ENCODE measurements at regions not wholly inside any gene's neighbourhood (a gene's known extent, or its start where the extent isn't known, plus 50 kb on each side); places are given as distances from the start of the nearest gene placed in this dataset.

GRCh38 chr6:105553171-105553570 lies 150.3 kb upstream of the PREP start:
- Histone ChIP-seq H3K36me3 (ENCODE audit: control insufficient read depth, insufficient read depth, low read length) (no peaks in the 10 kb centered on the region), H3K9me3 (ENCODE audit: control insufficient read depth, low read depth, low read length) (no peaks in the 10 kb centered on the region), H3K4me1 (ENCODE audit: control insufficient read depth, insufficient read depth, low read length) (peaks cover 15% of the 10 kb centered on the region), H3K4me3 (ENCODE audit: low read length) (no peak overlapping the region), H3K27ac (ENCODE audit: low read length) (peak overlapping the region; percentile 77), H3K27me3 (ENCODE audit: control insufficient read depth, insufficient read depth, low read length) (no peaks in the 10 kb centered on the region)
- no CpG with 5 or more reads among the region's 6 CpGs for WGBS (ENCODE audit: insufficient coverage, low lambda C conversion rate)
- peak; percentile 42 to 77 for DNase-seq

- no peaks in the 10 kb centered on the region for H3K9me3 ChIP-seq (ENCODE audit: control insufficient read depth, low read depth, low read length)
- H3K27me3 ChIP-seq (ENCODE audit: control insufficient read depth, insufficient read depth, low read length) = no peaks in the 10 kb centered on the region
- WGBS (ENCODE audit: insufficient coverage, low lambda C conversion rate) = no CpG with 5 or more reads among the region's 5 CpGs
- no peak overlapping the region for H3K27ac ChIP-seq (ENCODE audit: low read length)
- H3K36me3 ChIP-seq (ENCODE audit: control insufficient read depth, insufficient read depth, low read length) = no peaks in the 10 kb centered on the region
- H3K4me3 ChIP-seq (ENCODE audit: low read length) = no peak overlapping the region
- no peak for DNase-seq
- H3K4me1 ChIP-seq (ENCODE audit: control insufficient read depth, insufficient read depth, low read length) = peaks cover 21% of the 10 kb centered on the region
These were observed 148.2 kb upstream of the PREP start for GRCh38 chr6:105550955-105551620.

GRCh38 chr6:105546754-105547153 lies 143.9 kb upstream of the PREP start:
- H3K36me3 ChIP-seq (ENCODE audit: control insufficient read depth, insufficient read depth, low read length) = no peaks in the 10 kb centered on the region
- H3K27me3 ChIP-seq (ENCODE audit: control insufficient read depth, insufficient read depth, low read length) = no peaks in the 10 kb centered on the region
- H3K9me3 ChIP-seq (ENCODE audit: control insufficient read depth, low read depth, low read length) = no peaks in the 10 kb centered on the region
- peaks cover 13% of the 10 kb centered on the region for H3K4me1 ChIP-seq (ENCODE audit: control insufficient read depth, insufficient read depth, low read length)
- no peak for DNase-seq
- peak overlapping the region; percentile 84 for H3K27ac ChIP-seq (ENCODE audit: low read length)
- WGBS (ENCODE audit: insufficient coverage, low lambda C conversion rate) = no CpG with 5 or more reads among the region's 2 CpGs
- no peak overlapping the region for H3K4me3 ChIP-seq (ENCODE audit: low read length)

GRCh38 chr6:105545947-105546731 lies 143.3 kb upstream of the PREP start:
- WGBS (ENCODE audit: insufficient coverage, low lambda C conversion rate) = 68% methylated on average over 3 of the region's 11 CpGs
- H3K27me3 ChIP-seq (ENCODE audit: control insufficient read depth, insufficient read depth, low read length) = no peaks in the 10 kb centered on the region
- no peak overlapping the region for H3K4me3 ChIP-seq (ENCODE audit: low read length)
- no peaks in the 10 kb centered on the region for H3K36me3 ChIP-seq (ENCODE audit: control insufficient read depth, insufficient read depth, low read length)
- H3K9me3 ChIP-seq (ENCODE audit: control insufficient read depth, low read depth, low read length) = no peaks in the 10 kb centered on the region
- peaks cover 13% of the 10 kb centered on the region for H3K4me1 ChIP-seq (ENCODE audit: control insufficient read depth, insufficient read depth, low read length)
- peak; percentile 84 to 92 for DNase-seq
- H3K27ac ChIP-seq (ENCODE audit: low read length) = peak overlapping the region; percentile 84

GRCh38 chr6:105545228-105545920 lies 142.5 kb upstream of the PREP start:
- H3K9me3 ChIP-seq (ENCODE audit: control insufficient read depth, low read depth, low read length) = no peaks in the 10 kb centered on the region
- no peak for DNase-seq
- 100% methylated on average over 1 of the region's 4 CpGs for WGBS (ENCODE audit: insufficient coverage, low lambda C conversion rate)
- peaks cover 13% of the 10 kb centered on the region for H3K4me1 ChIP-seq (ENCODE audit: control insufficient read depth, insufficient read depth, low read length)
- H3K27me3 ChIP-seq (ENCODE audit: control insufficient read depth, insufficient read depth, low read length) = no peaks in the 10 kb centered on the region
- H3K27ac ChIP-seq (ENCODE audit: low read length) = peak overlapping the region; percentile 84
- H3K4me3 ChIP-seq (ENCODE audit: low read length) = no peak overlapping the region
- no peaks in the 10 kb centered on the region for H3K36me3 ChIP-seq (ENCODE audit: control insufficient read depth, insufficient read depth, low read length)

- H3K36me3 ChIP-seq (ENCODE audit: control insufficient read depth, insufficient read depth, low read length) = no peaks in the 10 kb centered on the region
- H3K4me3 ChIP-seq (ENCODE audit: low read length) = no peak overlapping the region
- WGBS (ENCODE audit: insufficient coverage, low lambda C conversion rate) = 100% methylated on average over 2 of the region's 5 CpGs
- H3K4me1 ChIP-seq (ENCODE audit: control insufficient read depth, insufficient read depth, low read length) = no peaks in the 10 kb centered on the region
- H3K9me3 ChIP-seq (ENCODE audit: control insufficient read depth, low read depth, low read length) = no peaks in the 10 kb centered on the region
- H3K27me3 ChIP-seq (ENCODE audit: control insufficient read depth, insufficient read depth, low read length) = no peaks in the 10 kb centered on the region
- no peak for DNase-seq
- no peak overlapping the region for H3K27ac ChIP-seq (ENCODE audit: low read length)
These were observed 137.0 kb upstream of the PREP start for GRCh38 chr6:105539911-105540310.

GRCh38 chr6:105537981-105538578 lies 135.2 kb upstream of the PREP start:
- Histone ChIP-seq H3K27me3 (ENCODE audit: control insufficient read depth, insufficient read depth, low read length) (no peaks in the 10 kb centered on the region), H3K4me3 (ENCODE audit: low read length) (no peak overlapping the region), H3K9me3 (ENCODE audit: control insufficient read depth, low read depth, low read length) (no peaks in the 10 kb centered on the region), H3K4me1 (ENCODE audit: control insufficient read depth, insufficient read depth, low read length) (no peaks in the 10 kb centered on the region), H3K36me3 (ENCODE audit: control insufficient read depth, insufficient read depth, low read length) (no peaks in the 10 kb centered on the region), H3K27ac (ENCODE audit: low read length) (no peak overlapping the region)
- 100% methylated on average over 1 of the region's 2 CpGs for WGBS (ENCODE audit: insufficient coverage, low lambda C conversion rate)
- DNase-seq = no peak

- no peak for DNase-seq
- H3K27me3 ChIP-seq (ENCODE audit: control insufficient read depth, insufficient read depth, low read length) = no peaks in the 10 kb centered on the region
- H3K4me3 ChIP-seq (ENCODE audit: low read length) = no peak overlapping the region
- no peak overlapping the region for H3K27ac ChIP-seq (ENCODE audit: low read length)
- WGBS (ENCODE audit: insufficient coverage, low lambda C conversion rate) = no CpG with 5 or more reads among the region's 3 CpGs
- H3K9me3 ChIP-seq (ENCODE audit: control insufficient read depth, low read depth, low read length) = no peaks in the 10 kb centered on the region
- no peaks in the 10 kb centered on the region for H3K36me3 ChIP-seq (ENCODE audit: control insufficient read depth, insufficient read depth, low read length)
- no peaks in the 10 kb centered on the region for H3K4me1 ChIP-seq (ENCODE audit: control insufficient read depth, insufficient read depth, low read length)
These were observed 134.1 kb upstream of the PREP start for GRCh38 chr6:105536961-105537360.

- no peak overlapping the region for H3K27ac ChIP-seq (ENCODE audit: low read length)
- H3K27me3 ChIP-seq (ENCODE audit: control insufficient read depth, insufficient read depth, low read length) = no peaks in the 10 kb centered on the region
- no peaks in the 10 kb centered on the region for H3K36me3 ChIP-seq (ENCODE audit: control insufficient read depth, insufficient read depth, low read length)
- H3K4me3 ChIP-seq (ENCODE audit: low read length) = no peak overlapping the region
- WGBS (ENCODE audit: insufficient coverage, low lambda C conversion rate) = no CpG with 5 or more reads among the region's 3 CpGs
- H3K4me1 ChIP-seq (ENCODE audit: control insufficient read depth, insufficient read depth, low read length) = no peaks in the 10 kb centered on the region
- no peak for DNase-seq
- no peaks in the 10 kb centered on the region for H3K9me3 ChIP-seq (ENCODE audit: control insufficient read depth, low read depth, low read length)
These were observed 130.4 kb upstream of the PREP start for GRCh38 chr6:105533301-105533700.

GRCh38 chr6:105526225-105526872 lies 123.5 kb upstream of the PREP start:
- Histone ChIP-seq H3K9me3 (ENCODE audit: control insufficient read depth, low read depth, low read length) (no peaks in the 10 kb centered on the region), H3K27ac (ENCODE audit: low read length) (no peak overlapping the region), H3K36me3 (ENCODE audit: control insufficient read depth, insufficient read depth, low read length) (no peaks in the 10 kb centered on the region), H3K4me3 (ENCODE audit: low read length) (no peak overlapping the region), H3K4me1 (ENCODE audit: control insufficient read depth, insufficient read depth, low read length) (no peaks in the 10 kb centered on the region), H3K27me3 (ENCODE audit: control insufficient read depth, insufficient read depth, low read length) (no peaks in the 10 kb centered on the region)
- whole genome bisulfite sequencing (ENCODE audit: insufficient coverage, low lambda C conversion rate) = no CpG with 5 or more reads among the region's 2 CpGs
- no peak for DNase-seq
